ENCODE measurements at regions not wholly inside any gene's neighbourhood (a gene's known extent, or its start where the extent isn't known, plus 50 kb on each side); places are given as distances from the start of the nearest gene placed in this dataset.

DNA sequence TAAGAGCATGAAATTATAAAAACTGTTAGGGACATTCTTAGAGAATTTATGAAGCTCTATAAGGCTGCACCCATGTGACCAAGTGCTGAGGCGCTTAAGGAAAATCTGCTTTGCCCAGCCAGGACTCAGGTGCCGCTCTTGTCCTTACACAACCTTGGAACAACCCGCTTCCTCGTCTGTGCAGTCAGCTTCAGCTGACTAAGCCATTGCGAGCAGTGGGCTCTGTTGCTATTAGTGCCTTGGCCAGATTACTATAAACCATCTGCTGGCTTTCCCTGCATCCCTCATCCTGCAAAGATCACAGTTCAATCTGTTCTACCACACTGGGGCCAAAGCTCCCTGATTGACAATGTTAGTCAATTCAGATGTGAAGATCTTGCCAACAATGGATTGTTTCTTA lies 89.1 kb upstream of the E2F3 start:
- no peak for DNase-seq (ENCODE audit: low read depth)
- TF ChIP-seq CTCF (IDR thresholded peaks at IDR 0.05; ENCODE audit: low read length, missing control alignments): no peak
- no peak overlapping the region for H3K4me3 ChIP-seq (replicated peaks; ENCODE audit: low read depth, low read length)

DNA sequence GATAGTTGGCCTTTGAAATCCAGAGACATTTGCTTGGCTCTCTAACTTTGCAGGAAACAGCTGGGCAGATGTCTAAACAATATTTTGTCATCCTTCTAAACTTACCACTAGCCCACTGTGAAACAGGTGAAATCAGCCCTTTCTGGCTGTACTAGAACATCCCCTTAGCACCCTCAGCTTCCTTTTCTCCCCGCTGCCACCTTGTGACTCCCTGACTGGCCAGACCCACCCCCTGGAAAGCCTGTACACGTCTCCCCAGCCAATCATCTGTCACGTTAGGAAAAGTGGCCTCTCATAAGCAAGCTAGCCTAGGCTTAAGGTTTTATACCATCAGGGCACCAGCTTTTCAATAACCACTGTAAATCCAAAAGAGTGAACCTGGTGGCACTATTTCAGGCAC lies 88.6 kb upstream of the E2F3 start:
- no peak for TF ChIP-seq CTCF (IDR thresholded peaks at IDR 0.05; ENCODE audit: low read length, missing control alignments)

GRCh38 chr6:20313960-20314530 lies 87.6 kb upstream of the E2F3 start:
- DNase-seq (ENCODE audit: low read depth): no peak
- no peak overlapping the region for H3K4me3 ChIP-seq (replicated peaks; ENCODE audit: low read depth, low read length)
- no peak for TF ChIP-seq CTCF (IDR thresholded peaks at IDR 0.05; ENCODE audit: low read length, missing control alignments)

More for the DNA sequence above, 88.6 kb upstream of the E2F3 start:
- no peak for DNase-seq (ENCODE audit: low read depth)
- H3K4me3 ChIP-seq (replicated peaks; ENCODE audit: low read depth, low read length): no peak overlapping the region

- DNase-seq (ENCODE audit: low read depth): no peak
- no peak for TF ChIP-seq CTCF (IDR thresholded peaks at IDR 0.05; ENCODE audit: low read length, missing control alignments)
- no peak overlapping the region for H3K4me3 ChIP-seq (replicated peaks; ENCODE audit: low read depth, low read length)
Observed at GRCh38 chr6:20314866-20315845, 86.5 kb upstream of the E2F3 start.

DNA sequence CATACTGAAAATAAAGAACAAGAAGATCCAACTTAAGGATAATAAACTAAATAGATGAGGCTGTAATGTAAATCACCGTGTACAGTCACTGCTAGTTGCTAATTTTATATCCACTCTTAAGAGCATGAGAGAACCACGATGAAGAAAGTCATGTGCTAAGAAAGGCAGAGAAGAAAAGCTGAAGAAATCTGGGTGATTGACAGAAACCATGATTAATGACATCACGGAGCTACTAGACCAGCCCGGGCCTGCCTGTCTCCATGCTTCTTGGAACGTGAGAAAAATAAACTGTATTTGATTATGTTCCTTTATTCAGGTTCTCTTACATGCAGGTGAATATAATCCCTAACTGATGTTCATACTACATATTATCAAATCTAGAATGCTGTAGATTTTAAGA lies 84.2 kb upstream of the E2F3 start:
- TF ChIP-seq CTCF (IDR thresholded peaks at IDR 0.05; ENCODE audit: low read length, missing control alignments): no peak
- no peak for DNase-seq (ENCODE audit: low read depth)
- H3K4me3 ChIP-seq (replicated peaks; ENCODE audit: low read depth, low read length): no peak overlapping the region

GRCh38 chr6:20318851-20319387 lies 82.8 kb upstream of the E2F3 start:
- no peak for TF ChIP-seq CTCF (IDR thresholded peaks at IDR 0.05; ENCODE audit: low read length, missing control alignments)
- H3K4me3 ChIP-seq (replicated peaks; ENCODE audit: low read depth, low read length): no peak overlapping the region
- no peak for DNase-seq (ENCODE audit: low read depth)

Measured in fibroblast of pulmonary artery (primary cell).